ENCODE measurements at regions not wholly inside any gene's neighbourhood (a gene's known extent, or its start where the extent isn't known, plus 50 kb on each side); places are given as distances from the start of the nearest gene placed in this dataset.

DNA sequence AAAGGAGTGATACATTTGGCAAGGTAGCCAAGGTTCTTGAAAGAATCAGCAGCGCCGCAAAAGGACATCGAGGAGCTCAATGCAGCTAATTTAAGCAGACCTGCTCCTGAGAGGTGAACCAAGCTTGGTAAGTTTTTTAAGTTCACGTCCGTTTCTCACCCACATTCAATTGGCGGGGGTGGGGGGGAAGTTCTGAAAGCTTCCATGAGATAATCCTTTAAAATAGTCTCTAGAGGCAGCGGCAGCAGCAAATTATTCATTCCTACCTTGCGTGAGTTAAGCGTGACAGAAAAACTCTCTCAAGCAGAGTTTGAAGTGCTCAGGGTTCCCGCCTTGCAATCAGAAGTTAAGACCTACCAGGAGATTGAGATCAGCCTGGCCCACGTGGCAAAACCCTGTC is 97.3 kb upstream of the NHSL1 start:
- Histone ChIP-seq H3K4me1 (ENCODE audit: control insufficient read depth in 4 of 4, insufficient read depth in 4 of 4, low read length in 3 of 4) (peaks cover 14 to 60% (median 40%) of the 10 kb centered on the region in 4 donors), H3K27ac (ENCODE audit: low read depth in 1 of 2, low read length in 2 of 2) (no peak overlapping the region), H3K9ac (ENCODE audit: low read depth in 1 of 2, low read length in 2 of 2) (no peak overlapping the region), H3K36me3 (ENCODE audit: control insufficient read depth in 4 of 4, insufficient read depth in 3 of 4, low read depth in 1 of 4, low read length in 3 of 4) (no peaks in the 10 kb centered on the region), H3K9me3 (ENCODE audit: control insufficient read depth in 4 of 4, low read length in 3 of 4) (no peaks in the 10 kb centered on the region), H3K27me3 (ENCODE audit: control insufficient read depth in 4 of 4, insufficient read depth in 4 of 4, low read length in 3 of 4) (no peaks in the 10 kb centered on the region), H3K4me3 (ENCODE audit: low read depth in 1 of 3, low read length in 3 of 3) (no peak overlapping the region)
- TF ChIP-seq, protein P1, sequence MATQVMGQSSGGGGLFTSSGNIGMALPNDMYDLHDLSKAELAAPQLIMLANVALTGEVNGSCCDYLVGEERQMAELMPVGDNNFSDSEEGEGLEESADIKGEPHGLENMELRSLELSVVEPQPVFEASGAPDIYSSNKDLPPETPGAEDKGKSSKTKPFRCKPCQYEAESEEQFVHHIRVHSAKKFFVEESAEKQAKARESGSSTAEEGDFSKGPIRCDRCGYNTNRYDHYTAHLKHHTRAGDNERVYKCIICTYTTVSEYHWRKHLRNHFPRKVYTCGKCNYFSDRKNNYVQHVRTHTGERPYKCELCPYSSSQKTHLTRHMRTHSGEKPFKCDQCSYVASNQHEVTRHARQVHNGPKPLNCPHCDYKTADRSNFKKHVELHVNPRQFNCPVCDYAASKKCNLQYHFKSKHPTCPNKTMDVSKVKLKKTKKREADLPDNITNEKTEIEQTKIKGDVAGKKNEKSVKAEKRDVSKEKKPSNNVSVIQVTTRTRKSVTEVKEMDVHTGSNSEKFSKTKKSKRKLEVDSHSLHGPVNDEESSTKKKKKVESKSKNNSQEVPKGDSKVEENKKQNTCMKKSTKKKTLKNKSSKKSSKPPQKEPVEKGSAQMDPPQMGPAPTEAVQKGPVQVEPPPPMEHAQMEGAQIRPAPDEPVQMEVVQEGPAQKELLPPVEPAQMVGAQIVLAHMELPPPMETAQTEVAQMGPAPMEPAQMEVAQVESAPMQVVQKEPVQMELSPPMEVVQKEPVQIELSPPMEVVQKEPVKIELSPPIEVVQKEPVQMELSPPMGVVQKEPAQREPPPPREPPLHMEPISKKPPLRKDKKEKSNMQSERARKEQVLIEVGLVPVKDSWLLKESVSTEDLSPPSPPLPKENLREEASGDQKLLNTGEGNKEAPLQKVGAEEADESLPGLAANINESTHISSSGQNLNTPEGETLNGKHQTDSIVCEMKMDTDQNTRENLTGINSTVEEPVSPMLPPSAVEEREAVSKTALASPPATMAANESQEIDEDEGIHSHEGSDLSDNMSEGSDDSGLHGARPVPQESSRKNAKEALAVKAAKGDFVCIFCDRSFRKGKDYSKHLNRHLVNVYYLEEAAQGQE (IDR thresholded peaks at IDR 0.05), result no peak
- TF ChIP-seq FOXA1 (IDR thresholded peaks at IDR 0.05) (no peak), TAF1 (conservative IDR thresholded peaks at IDR 0.05) (no peak), FOXA2 (IDR thresholded peaks at IDR 0.05) (no peak), HNF4G (IDR thresholded peaks at IDR 0.05) (no peak), SP1 (IDR thresholded peaks at IDR 0.05) (no peak), RXRA (IDR thresholded peaks at IDR 0.05) (no peak), YY1 (IDR thresholded peaks at IDR 0.05) (no peak), JUND (IDR thresholded peaks at IDR 0.05) (no peak), NR2F2 (IDR thresholded peaks at IDR 0.05) (no peak), EGR1 (IDR thresholded peaks at IDR 0.05; ENCODE audit: low read depth in 2 of 2) (no peak), ZBTB33 (IDR thresholded peaks at IDR 0.05) (no peak), GABPA (IDR thresholded peaks at IDR 0.05 in 1 of 2, conservative IDR thresholded peaks at IDR 0.05 in 1 of 2) (no peak), RAD21 (IDR thresholded peaks at IDR 0.05) (no peak)
- TF ChIP-seq, protein P2, sequence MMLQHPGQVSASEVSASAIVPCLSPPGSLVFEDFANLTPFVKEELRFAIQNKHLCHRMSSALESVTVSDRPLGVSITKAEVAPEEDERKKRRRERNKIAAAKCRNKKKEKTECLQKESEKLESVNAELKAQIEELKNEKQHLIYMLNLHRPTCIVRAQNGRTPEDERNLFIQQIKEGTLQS (IDR thresholded peaks at IDR 0.05), result no peak
- 93% methylated on average over 11 of the region's 11 CpGs for WGBS
- DNase-seq (ENCODE audit: low spot score), result no peak

GRCh38 chr6:138597336-138597735 is 98.0 kb upstream of the NHSL1 start:
- Histone ChIP-seq H3K36me3 (ENCODE audit: control insufficient read depth in 4 of 4, insufficient read depth in 3 of 4, low read depth in 1 of 4, low read length in 3 of 4) (no peaks in the 10 kb centered on the region), H3K27me3 (ENCODE audit: control insufficient read depth in 4 of 4, insufficient read depth in 4 of 4, low read length in 3 of 4) (no peaks in the 10 kb centered on the region), H3K9me3 (ENCODE audit: control insufficient read depth in 4 of 4, low read length in 3 of 4) (no peaks in the 10 kb centered on the region), H3K4me1 (ENCODE audit: control insufficient read depth in 4 of 4, insufficient read depth in 4 of 4, low read length in 3 of 4) (peaks cover 16 to 64% (median 42%) of the 10 kb centered on the region in 4 donors), H3K9ac (ENCODE audit: low read depth in 1 of 2, low read length in 2 of 2) (no peak overlapping the region), H3K4me3 (ENCODE audit: low read depth in 1 of 3, low read length in 3 of 3) (no peak overlapping the region), H3K27ac (ENCODE audit: low read depth in 1 of 2, low read length in 2 of 2) (peak overlapping the region in 1 of 2 donors; percentile 42)
- DNase-seq (ENCODE audit: low spot score), result no peak
- WGBS, result 46% methylated on average over 7 of the region's 7 CpGs
- peak in 1 of 2 donors; percentile 18 for TF ChIP-seq JUND (IDR thresholded peaks at IDR 0.05)
- TF ChIP-seq CTCF (IDR thresholded peaks at IDR 0.05; ENCODE audit: low read depth, low read length, missing input control), result no peak
- TF ChIP-seq RXRA (IDR thresholded peaks at IDR 0.05), result peak in 1 of 2 donors; percentile 21
- peak in 1 of 2 donors; percentile 44 for TF ChIP-seq HNF4A (conservative IDR thresholded peaks at IDR 0.05)
